Loucy (cell line): ENCODE measurements at regions not wholly inside any gene's neighbourhood (a gene's known extent, or its start where the extent isn't known, plus 50 kb on each side); places are given as distances from the start of the nearest gene placed in this dataset.

Experiments used
- H2AFZ ChIP-seq: fragments of 200-600 bp; sonication (generic); 2 replicates; pipeline ENCODE4 v1.6.0; 2016; ENCODE audit warnings: antibody characterized with exemption, mild to moderate bottlenecking, low read length, moderate library complexity
- H3F3A ChIP-seq: fragments of 200-600 bp; 2 replicates; pipeline ENCODE4 v1.6.0; 2016; ENCODE audit warnings: antibody characterized with exemption, low read depth, mild to moderate bottlenecking
- H3K27me3 ChIP-seq: fragments of 200-600 bp; sonication (generic); 2 replicates; pipeline ENCODE4 v1.6.1; 2014; ENCODE audit warnings: low read length, mild to moderate bottlenecking; ENCODE audit not compliant: insufficient read depth, poor library complexity, severe bottlenecking
- H3K36me3 ChIP-seq: fragments of 200-600 bp; sonication (generic); 2 replicates; pipeline ENCODE4 v1.6.1; 2016; ENCODE audit warnings: low read length; ENCODE audit not compliant: insufficient read depth
- H3K4me1 ChIP-seq: fragments of 200-600 bp; sonication (generic); 2 replicates; pipeline ENCODE4 v1.5.1; 2014; ENCODE audit warnings: low read length, mild to moderate bottlenecking; ENCODE audit not compliant: insufficient read depth, poor library complexity, severe bottlenecking
- H3K4me2 ChIP-seq: fragments of 200-600 bp; sonication (generic); 2 replicates; pipeline ENCODE4 v1.6.0; 2014; ENCODE audit warnings: antibody characterized with exemption, low read length, low read depth, mild to moderate bottlenecking; ENCODE audit not compliant: poor library complexity, severe bottlenecking
- H3K4me3 ChIP-seq: fragments of 200-600 bp; sonication (generic); 2 replicates; pipeline ENCODE4 v1.5.1; 2014; ENCODE audit warnings: low read length, mild to moderate bottlenecking, mixed read lengths; ENCODE audit not compliant: poor library complexity, severe bottlenecking
- H3K79me2 ChIP-seq: fragments of 200-600 bp; sonication (generic); 2 replicates; pipeline ENCODE4 v1.6.1; 2014; ENCODE audit warnings: low read length; ENCODE audit not compliant: insufficient read depth
- H3K9ac ChIP-seq: fragments of 200-600 bp; sonication (generic); 2 replicates; pipeline ENCODE4 v1.6.0; 2014; ENCODE audit warnings: mild to moderate bottlenecking, low read depth, low read length, moderate library complexity; ENCODE audit not compliant: poor library complexity, severe bottlenecking
- H3K9me2 ChIP-seq: fragments of 200-600 bp; sonication (generic); replicated peaks from 2 replicates; pipeline ENCODE4 v1.6.1; 2016; ENCODE audit warnings: low read depth, low read length, mixed read lengths
- H3K9me3 ChIP-seq: fragments of 200-600 bp; sonication (generic); 2 replicates; pipeline ENCODE4 v1.6.1; 2014; ENCODE audit warnings: mild to moderate bottlenecking, antibody characterized with exemption, low read length, low read depth; ENCODE audit not compliant: insufficient read depth
- H4K20me1 ChIP-seq: fragments of 200-600 bp; sonication (generic); 2 replicates; pipeline ENCODE4 v1.6.0; 2014; ENCODE audit warnings: antibody characterized with exemption, low read length, mild to moderate bottlenecking; ENCODE audit not compliant: insufficient read depth, poor library complexity, severe bottlenecking
- CTCF ChIP-seq: fragments of 200-600 bp; sonication (generic); conservative IDR thresholded peaks from 2 replicates; pipeline ENCODE4 v1.5.1; 2014; ENCODE audit warnings: mild to moderate bottlenecking, antibody characterized with exemption, low read length
- EZH2phosphoT487 ChIP-seq: fragments of 200-600 bp; IDR thresholded peaks from 2 replicates; pipeline ENCODE4 v1.6.1; 2018; ENCODE audit warnings: antibody characterized with exemption, mild to moderate bottlenecking, moderate library complexity, borderline replicate concordance

GRCh38 chr14:26209699-26210098, 388.1 kb downstream of the NOVA1 start:
- H4K20me1 ChIP-seq, result no peaks in the 10 kb centered on the region
- no peaks in the 10 kb centered on the region for H3K79me2 ChIP-seq
- H3K4me3 ChIP-seq, result no peak overlapping the region
- no peak overlapping the region for H3K4me2 ChIP-seq
- H3K4me1 ChIP-seq, result no peaks in the 10 kb centered on the region
- peaks cover 35% of the 10 kb centered on the region for H3K27me3 ChIP-seq
- no peaks in the 10 kb centered on the region for H3K9me3 ChIP-seq
- H3F3A ChIP-seq, result no peaks in the 10 kb centered on the region
- H3K9me2 ChIP-seq, result no peaks in the 10 kb centered on the region
- H3K36me3 ChIP-seq, result no peaks in the 10 kb centered on the region
- no peak overlapping the region for H3K9ac ChIP-seq
- no peak overlapping the region for H2AFZ ChIP-seq
- TF ChIP-seq EZH2phosphoT487, result no peak
- no peak for TF ChIP-seq CTCF

GRCh38 chr14:26206640-26207039, 391.2 kb downstream of the NOVA1 start:
- Histone ChIP-seq H3K79me2 (no peaks in the 10 kb centered on the region), H3K9me2 (no peaks in the 10 kb centered on the region), H3K4me3 (no peak overlapping the region), H3K9me3 (no peaks in the 10 kb centered on the region), H2AFZ (no peak overlapping the region), H4K20me1 (no peaks in the 10 kb centered on the region), H3K4me2 (no peak overlapping the region), H3K27me3 (peaks cover 58% of the 10 kb centered on the region), H3K36me3 (no peaks in the 10 kb centered on the region), H3F3A (no peaks in the 10 kb centered on the region), H3K4me1 (no peaks in the 10 kb centered on the region), H3K9ac (no peak overlapping the region)
- TF ChIP-seq CTCF, result no peak
- TF ChIP-seq EZH2phosphoT487, result no peak

GRCh38 chr14:26204728-26205479, 392.9 kb downstream of the NOVA1 start:
- Histone ChIP-seq H2AFZ (no peak overlapping the region), H3F3A (no peaks in the 10 kb centered on the region), H3K9me3 (no peaks in the 10 kb centered on the region), H3K9me2 (no peaks in the 10 kb centered on the region), H3K79me2 (no peaks in the 10 kb centered on the region), H3K4me3 (no peak overlapping the region), H3K4me2 (no peak overlapping the region), H3K27me3 (peaks cover 64% of the 10 kb centered on the region), H4K20me1 (no peaks in the 10 kb centered on the region), H3K36me3 (no peaks in the 10 kb centered on the region), H3K4me1 (no peaks in the 10 kb centered on the region), H3K9ac (no peak overlapping the region)
- no peak for TF ChIP-seq EZH2phosphoT487
- TF ChIP-seq CTCF, result no peak
